DND-41 (cell line): ENCODE measurements at regions not wholly inside any gene's neighbourhood (a gene's known extent, or its start where the extent isn't known, plus 50 kb on each side); places are given as distances from the start of the nearest gene placed in this dataset.

Experiments used
- EZH2 ChIP-seq: IDR thresholded peaks from 3 replicates; pipeline ENCODE4 v1.6.1; 2012; ENCODE audit warnings: borderline replicate concordance, low read depth, mild to moderate bottlenecking, moderate library complexity, low read length, inconsistent platforms; ENCODE audit not compliant: severe bottlenecking
- TF ChIP-seq, protein P1 (sequence below): IDR thresholded peaks from 2 replicates; pipeline ENCODE4 v1.5.1; 2012; ENCODE audit warnings: borderline replicate concordance, low read length, moderate library complexity, mild to moderate bottlenecking; ENCODE audit not compliant: poor library complexity, severe bottlenecking; ENCODE audit errors: extremely low read depth

DNA sequence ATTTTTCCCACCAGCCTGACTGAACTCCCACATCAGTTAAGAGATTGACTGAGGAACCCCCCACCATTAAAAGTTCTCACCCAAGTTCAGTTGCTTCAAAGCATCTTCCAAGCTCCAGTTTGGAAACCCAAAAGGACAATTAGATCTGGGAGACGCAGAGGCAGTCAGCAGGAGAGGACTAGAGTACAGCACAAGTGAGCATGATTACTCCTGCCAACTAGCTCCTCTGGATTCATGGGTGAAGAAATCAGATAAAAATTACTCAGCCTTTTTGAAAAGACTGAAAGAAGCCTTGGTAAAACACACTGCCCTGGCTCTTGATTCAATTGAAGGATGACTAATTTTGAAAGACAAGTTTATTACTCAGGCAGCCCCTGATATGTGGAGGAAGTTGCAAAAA is 297.5 kb downstream of the ADAM29 start:
- TF ChIP-seq, protein P1, sequence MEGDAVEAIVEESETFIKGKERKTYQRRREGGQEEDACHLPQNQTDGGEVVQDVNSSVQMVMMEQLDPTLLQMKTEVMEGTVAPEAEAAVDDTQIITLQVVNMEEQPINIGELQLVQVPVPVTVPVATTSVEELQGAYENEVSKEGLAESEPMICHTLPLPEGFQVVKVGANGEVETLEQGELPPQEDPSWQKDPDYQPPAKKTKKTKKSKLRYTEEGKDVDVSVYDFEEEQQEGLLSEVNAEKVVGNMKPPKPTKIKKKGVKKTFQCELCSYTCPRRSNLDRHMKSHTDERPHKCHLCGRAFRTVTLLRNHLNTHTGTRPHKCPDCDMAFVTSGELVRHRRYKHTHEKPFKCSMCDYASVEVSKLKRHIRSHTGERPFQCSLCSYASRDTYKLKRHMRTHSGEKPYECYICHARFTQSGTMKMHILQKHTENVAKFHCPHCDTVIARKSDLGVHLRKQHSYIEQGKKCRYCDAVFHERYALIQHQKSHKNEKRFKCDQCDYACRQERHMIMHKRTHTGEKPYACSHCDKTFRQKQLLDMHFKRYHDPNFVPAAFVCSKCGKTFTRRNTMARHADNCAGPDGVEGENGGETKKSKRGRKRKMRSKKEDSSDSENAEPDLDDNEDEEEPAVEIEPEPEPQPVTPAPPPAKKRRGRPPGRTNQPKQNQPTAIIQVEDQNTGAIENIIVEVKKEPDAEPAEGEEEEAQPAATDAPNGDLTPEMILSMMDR, result no peak
- no peak for TF ChIP-seq EZH2
